ENCODE measurements at regions not wholly inside any gene's neighbourhood (a gene's known extent, or its start where the extent isn't known, plus 50 kb on each side); places are given as distances from the start of the nearest gene placed in this dataset.

GRCh38 chr13:84934911-84935310 lies 864.3 kb downstream of the SLITRK6 start:
- Histone ChIP-seq H3K4me3 (ENCODE audit: low read length) (no peak overlapping the region), H2AFZ (ENCODE audit: low read depth, low read length) (no peak overlapping the region), H3K9me3 (ENCODE audit: low read length) (no peaks in the 10 kb centered on the region), H3K36me3 (ENCODE audit: insufficient read depth, low read length) (no peaks in the 10 kb centered on the region), H3K27me3 (ENCODE audit: insufficient read depth, low read length) (no peaks in the 10 kb centered on the region), H3K4me1 (ENCODE audit: insufficient read depth, low read length) (no peaks in the 10 kb centered on the region)

GRCh38 chr13:84933797-84934196 lies 865.4 kb downstream of the SLITRK6 start:
- H3K36me3 ChIP-seq (ENCODE audit: insufficient read depth, low read length): no peaks in the 10 kb centered on the region
- H3K4me1 ChIP-seq (ENCODE audit: insufficient read depth, low read length): no peaks in the 10 kb centered on the region
- H3K4me3 ChIP-seq (ENCODE audit: low read length): no peak overlapping the region
- H3K9me3 ChIP-seq (ENCODE audit: low read length): no peaks in the 10 kb centered on the region
- no peaks in the 10 kb centered on the region for H3K27me3 ChIP-seq (ENCODE audit: insufficient read depth, low read length)
- H2AFZ ChIP-seq (ENCODE audit: low read depth, low read length): no peak overlapping the region

GRCh38 chr13:84931264-84931663 lies 868.0 kb downstream of the SLITRK6 start:
- Histone ChIP-seq H3K27me3 (ENCODE audit: insufficient read depth, low read length) (no peaks in the 10 kb centered on the region), H3K36me3 (ENCODE audit: insufficient read depth, low read length) (no peaks in the 10 kb centered on the region), H3K4me3 (ENCODE audit: low read length) (no peak overlapping the region), H3K9me3 (ENCODE audit: low read length) (no peaks in the 10 kb centered on the region), H3K4me1 (ENCODE audit: insufficient read depth, low read length) (no peaks in the 10 kb centered on the region), H2AFZ (ENCODE audit: low read depth, low read length) (no peak overlapping the region)

GRCh38 chr13:84927442-84928169 lies 871.6 kb downstream of the SLITRK6 start:
- no peak overlapping the region for H2AFZ ChIP-seq (ENCODE audit: low read depth, low read length)
- no peak overlapping the region for H3K4me3 ChIP-seq (ENCODE audit: low read length)

GRCh38 chr13:84925443-84925842 lies 873.8 kb downstream of the SLITRK6 start:
- H3K4me3 ChIP-seq (ENCODE audit: low read length): no peak overlapping the region
- no peak overlapping the region for H2AFZ ChIP-seq (ENCODE audit: low read depth, low read length)
- no peaks in the 10 kb centered on the region for H3K36me3 ChIP-seq (ENCODE audit: insufficient read depth, low read length)
- H3K9me3 ChIP-seq (ENCODE audit: low read length): no peaks in the 10 kb centered on the region
- H3K27me3 ChIP-seq (ENCODE audit: insufficient read depth, low read length): no peaks in the 10 kb centered on the region
- H3K4me1 ChIP-seq (ENCODE audit: insufficient read depth, low read length): no peaks in the 10 kb centered on the region

More at GRCh38 chr13:84927442-84928169, 871.6 kb downstream of the SLITRK6 start:
- no peaks in the 10 kb centered on the region for H3K36me3 ChIP-seq (ENCODE audit: insufficient read depth, low read length)
- H3K27me3 ChIP-seq (ENCODE audit: insufficient read depth, low read length): no peaks in the 10 kb centered on the region
- H3K9me3 ChIP-seq (ENCODE audit: low read length): no peaks in the 10 kb centered on the region
- no peaks in the 10 kb centered on the region for H3K4me1 ChIP-seq (ENCODE audit: insufficient read depth, low read length)

GRCh38 chr13:84923831-84924230 lies 875.4 kb downstream of the SLITRK6 start:
- Histone ChIP-seq H3K4me1 (ENCODE audit: insufficient read depth, low read length) (no peaks in the 10 kb centered on the region), H2AFZ (ENCODE audit: low read depth, low read length) (no peak overlapping the region), H3K9me3 (ENCODE audit: low read length) (no peaks in the 10 kb centered on the region), H3K27me3 (ENCODE audit: insufficient read depth, low read length) (no peaks in the 10 kb centered on the region), H3K4me3 (ENCODE audit: low read length) (no peak overlapping the region), H3K36me3 (ENCODE audit: insufficient read depth, low read length) (no peaks in the 10 kb centered on the region)

GRCh38 chr13:84917252-84917878 lies 881.9 kb downstream of the SLITRK6 start:
- no peak overlapping the region for H3K4me3 ChIP-seq (ENCODE audit: low read length)
- H2AFZ ChIP-seq (ENCODE audit: low read depth, low read length): no peak overlapping the region
- no peaks in the 10 kb centered on the region for H3K27me3 ChIP-seq (ENCODE audit: insufficient read depth, low read length)
- H3K9me3 ChIP-seq (ENCODE audit: low read length): no peaks in the 10 kb centered on the region
- no peaks in the 10 kb centered on the region for H3K36me3 ChIP-seq (ENCODE audit: insufficient read depth, low read length)
- H3K4me1 ChIP-seq (ENCODE audit: insufficient read depth, low read length): no peaks in the 10 kb centered on the region

GRCh38 chr13:84912720-84913119 lies 886.5 kb downstream of the SLITRK6 start:
- Histone ChIP-seq H3K9me3 (ENCODE audit: low read length) (no peaks in the 10 kb centered on the region), H3K36me3 (ENCODE audit: insufficient read depth, low read length) (no peaks in the 10 kb centered on the region), H2AFZ (ENCODE audit: low read depth, low read length) (no peak overlapping the region), H3K27me3 (ENCODE audit: insufficient read depth, low read length) (no peaks in the 10 kb centered on the region), H3K4me1 (ENCODE audit: insufficient read depth, low read length) (no peaks in the 10 kb centered on the region), H3K4me3 (ENCODE audit: low read length) (no peak overlapping the region)

- H3K9me3 ChIP-seq (ENCODE audit: low read length): no peaks in the 10 kb centered on the region
- no peaks in the 10 kb centered on the region for H3K4me1 ChIP-seq (ENCODE audit: insufficient read depth, low read length)
- H3K4me3 ChIP-seq (ENCODE audit: low read length): no peak overlapping the region
- H3K36me3 ChIP-seq (ENCODE audit: insufficient read depth, low read length): no peaks in the 10 kb centered on the region
- H3K27me3 ChIP-seq (ENCODE audit: insufficient read depth, low read length): no peaks in the 10 kb centered on the region
- no peak overlapping the region for H2AFZ ChIP-seq (ENCODE audit: low read depth, low read length)
Observed at GRCh38 chr13:84910423-84910822, 888.8 kb downstream of the SLITRK6 start.

GRCh38 chr13:84903391-84903790 lies 895.8 kb downstream of the SLITRK6 start:
- Histone ChIP-seq H2AFZ (ENCODE audit: low read depth, low read length) (no peak overlapping the region), H3K36me3 (ENCODE audit: insufficient read depth, low read length) (no peaks in the 10 kb centered on the region), H3K4me3 (ENCODE audit: low read length) (no peak overlapping the region), H3K27me3 (ENCODE audit: insufficient read depth, low read length) (no peaks in the 10 kb centered on the region), H3K4me1 (ENCODE audit: insufficient read depth, low read length) (no peaks in the 10 kb centered on the region), H3K9me3 (ENCODE audit: low read length) (no peaks in the 10 kb centered on the region)

GRCh38 chr13:84902243-84902642 lies 897.0 kb downstream of the SLITRK6 start:
- H3K36me3 ChIP-seq (ENCODE audit: insufficient read depth, low read length): no peaks in the 10 kb centered on the region
- H3K4me1 ChIP-seq (ENCODE audit: insufficient read depth, low read length): no peaks in the 10 kb centered on the region
- no peaks in the 10 kb centered on the region for H3K27me3 ChIP-seq (ENCODE audit: insufficient read depth, low read length)
- no peak overlapping the region for H3K4me3 ChIP-seq (ENCODE audit: low read length)
- H3K9me3 ChIP-seq (ENCODE audit: low read length): no peaks in the 10 kb centered on the region
- no peak overlapping the region for H2AFZ ChIP-seq (ENCODE audit: low read depth, low read length)

- Histone ChIP-seq H2AFZ (ENCODE audit: low read depth, low read length) (no peak overlapping the region), H3K9me3 (ENCODE audit: low read length) (no peaks in the 10 kb centered on the region), H3K4me1 (ENCODE audit: insufficient read depth, low read length) (no peaks in the 10 kb centered on the region), H3K4me3 (ENCODE audit: low read length) (no peak overlapping the region), H3K27me3 (ENCODE audit: insufficient read depth, low read length) (no peaks in the 10 kb centered on the region), H3K36me3 (ENCODE audit: insufficient read depth, low read length) (no peaks in the 10 kb centered on the region)
Observed at GRCh38 chr13:84896128-84896527, 903.1 kb downstream of the SLITRK6 start.

GRCh38 chr13:84894749-84895148 lies 904.5 kb downstream of the SLITRK6 start:
- Histone ChIP-seq H3K36me3 (ENCODE audit: insufficient read depth, low read length) (no peaks in the 10 kb centered on the region), H2AFZ (ENCODE audit: low read depth, low read length) (no peak overlapping the region), H3K4me3 (ENCODE audit: low read length) (no peak overlapping the region), H3K4me1 (ENCODE audit: insufficient read depth, low read length) (no peaks in the 10 kb centered on the region), H3K27me3 (ENCODE audit: insufficient read depth, low read length) (no peaks in the 10 kb centered on the region), H3K9me3 (ENCODE audit: low read length) (no peaks in the 10 kb centered on the region)

GRCh38 chr13:84885868-84886267 lies 913.4 kb downstream of the SLITRK6 start:
- no peaks in the 10 kb centered on the region for H3K4me1 ChIP-seq (ENCODE audit: insufficient read depth, low read length)
- H3K4me3 ChIP-seq (ENCODE audit: low read length): no peak overlapping the region
- H2AFZ ChIP-seq (ENCODE audit: low read depth, low read length): no peak overlapping the region
- H3K27me3 ChIP-seq (ENCODE audit: insufficient read depth, low read length): no peaks in the 10 kb centered on the region
- H3K9me3 ChIP-seq (ENCODE audit: low read length): no peaks in the 10 kb centered on the region
- H3K36me3 ChIP-seq (ENCODE audit: insufficient read depth, low read length): no peaks in the 10 kb centered on the region

Measured in neuron (in vitro differentiated cells).